ENCODE measurements at regions not wholly inside any gene's neighbourhood (a gene's known extent, or its start where the extent isn't known, plus 50 kb on each side); places are given as distances from the start of the nearest gene placed in this dataset.

GRCh38 chr1:60958001-60958400, 124.4 kb upstream of the NFIA start:
- no peaks in the 10 kb centered on the region for H3K27me3 ChIP-seq (ENCODE audit: control insufficient read depth in 2 of 2, insufficient read depth in 2 of 2, low read length in 2 of 2)
- Mint-ChIP-seq H3K4me1 (peaks cover 5% of the 10 kb centered on the region), H3K4me3 (no peak overlapping the region), H3K27me3 (ENCODE audit: low read depth in 3 of 3) (peaks cover 0 to 2% (median 0%) of the 10 kb centered on the region in 3 donors), H3K27ac (no peak overlapping the region), H3K9me3 (peaks cover 0 to 7% (median 3%) of the 10 kb centered on the region in 7 donors), H3K36me3 (no peaks in the 10 kb centered on the region)
- no peak overlapping the region for H3K4me3 ChIP-seq (replicated peaks in 1 of 3; ENCODE audit: low read depth in 2 of 3, low read length in 3 of 3)
- no peak overlapping the region for H3K4me2 ChIP-seq (replicated peaks; ENCODE audit: extremely low read depth, low read length, poor library complexity, severe bottlenecking)
- no peaks in the 10 kb centered on the region for H4K20me1 ChIP-seq (ENCODE audit: insufficient read depth, low read length)
- H3K36me3 ChIP-seq (replicated peaks in 1 of 2; ENCODE audit: control insufficient read depth in 1 of 2, insufficient read depth in 2 of 2, low read length in 2 of 2) = no peaks in the 10 kb centered on the region
- no peaks in the 10 kb centered on the region for H3K9me3 ChIP-seq (replicated peaks in 1 of 2; ENCODE audit: control insufficient read depth in 1 of 2, insufficient read depth in 1 of 2, low read length in 2 of 2)
- intact Hi-C loops (cut with micrococcal nuclease) = no loop called here
- H3K27ac ChIP-seq (ENCODE audit: low read depth in 1 of 2, low read length in 2 of 2) = no peak overlapping the region
- TF ChIP-seq CTCF (IDR thresholded peaks at IDR 0.05) = no peak
- H3K4me1 ChIP-seq (ENCODE audit: control insufficient read depth in 1 of 2, insufficient read depth in 2 of 2, low read length in 2 of 2) = no peaks in the 10 kb centered on the region
- H3K79me2 ChIP-seq (ENCODE audit: insufficient read depth, low read length) = no peaks in the 10 kb centered on the region
- WGBS (ENCODE audit: insufficient coverage) = 27% methylated on average over 3 of the region's 3 CpGs
- no peak for DNase-seq
- no peak overlapping the region for H3K9ac ChIP-seq (ENCODE audit: insufficient read depth, low read length, poor library complexity, severe bottlenecking)
- H2AFZ ChIP-seq (ENCODE audit: insufficient read depth, low read depth, low read length, poor library complexity, severe bottlenecking) = no peak overlapping the region

GRCh38 chr1:60956520-60956919, 125.8 kb upstream of the NFIA start:
- Histone ChIP-seq H3K4me1 (ENCODE audit: control insufficient read depth in 1 of 2, insufficient read depth in 2 of 2, low read length in 2 of 2) (no peaks in the 10 kb centered on the region), H3K27ac (ENCODE audit: low read depth in 1 of 2, low read length in 2 of 2) (no peak overlapping the region), H3K9ac (ENCODE audit: insufficient read depth, low read length, poor library complexity, severe bottlenecking) (no peak overlapping the region), H3K79me2 (ENCODE audit: insufficient read depth, low read length) (no peaks in the 10 kb centered on the region), H3K9me3 (replicated peaks in 1 of 2; ENCODE audit: control insufficient read depth in 1 of 2, insufficient read depth in 1 of 2, low read length in 2 of 2) (no peaks in the 10 kb centered on the region), H3K36me3 (replicated peaks in 1 of 2; ENCODE audit: control insufficient read depth in 1 of 2, insufficient read depth in 2 of 2, low read length in 2 of 2) (no peaks in the 10 kb centered on the region), H2AFZ (ENCODE audit: insufficient read depth, low read depth, low read length, poor library complexity, severe bottlenecking) (no peak overlapping the region), H3K27me3 (ENCODE audit: control insufficient read depth in 2 of 2, insufficient read depth in 2 of 2, low read length in 2 of 2) (no peaks in the 10 kb centered on the region), H3K4me2 (replicated peaks; ENCODE audit: extremely low read depth, low read length, poor library complexity, severe bottlenecking) (no peak overlapping the region), H3K4me3 (replicated peaks in 1 of 3; ENCODE audit: low read depth in 2 of 3, low read length in 3 of 3) (no peak overlapping the region), H4K20me1 (ENCODE audit: insufficient read depth, low read length) (no peaks in the 10 kb centered on the region)
- no peak overlapping the region for H3K4me3 Mint-ChIP-seq
- H3K27me3 Mint-ChIP-seq (ENCODE audit: low read depth in 3 of 3) = peaks cover 0 to 4% (median 1%) of the 10 kb centered on the region in 3 donors
- intact Hi-C loops (cut with micrococcal nuclease) = no loop called here
- H3K36me3 Mint-ChIP-seq = no peaks in the 10 kb centered on the region
- peaks cover 0 to 7% (median 0%) of the 10 kb centered on the region in 7 donors for H3K9me3 Mint-ChIP-seq
- DNase-seq = no peak
- no peak overlapping the region for H3K27ac Mint-ChIP-seq
- no CpG with 5 or more reads among the region's 3 CpGs for WGBS (ENCODE audit: insufficient coverage)
- peaks cover 5% of the 10 kb centered on the region for H3K4me1 Mint-ChIP-seq
- no peak for TF ChIP-seq CTCF (IDR thresholded peaks at IDR 0.05)
